ENCODE measurements at regions not wholly inside any gene's neighbourhood (a gene's known extent, or its start where the extent isn't known, plus 50 kb on each side); places are given as distances from the start of the nearest gene placed in this dataset.

- TF ChIP-seq CTCF (conservative IDR thresholded peaks at IDR 0.05; ENCODE audit: low read depth, low read length), result no peak
- no peak overlapping the region for H3K4me3 ChIP-seq (ENCODE audit: low read length)
- peak; percentile 86 for DNase-seq (ENCODE audit: low read depth)
These were observed 211.5 kb downstream of the SEC61B start for GRCh38 chr9:99433555-99433954.

GRCh38 chr9:99436616-99437015 is 214.5 kb downstream of the SEC61B start:
- no peak overlapping the region for H3K4me3 ChIP-seq (ENCODE audit: low read length)
- no peak for DNase-seq (ENCODE audit: low read depth)
- no peak for TF ChIP-seq CTCF (conservative IDR thresholded peaks at IDR 0.05; ENCODE audit: low read depth, low read length)

DNA sequence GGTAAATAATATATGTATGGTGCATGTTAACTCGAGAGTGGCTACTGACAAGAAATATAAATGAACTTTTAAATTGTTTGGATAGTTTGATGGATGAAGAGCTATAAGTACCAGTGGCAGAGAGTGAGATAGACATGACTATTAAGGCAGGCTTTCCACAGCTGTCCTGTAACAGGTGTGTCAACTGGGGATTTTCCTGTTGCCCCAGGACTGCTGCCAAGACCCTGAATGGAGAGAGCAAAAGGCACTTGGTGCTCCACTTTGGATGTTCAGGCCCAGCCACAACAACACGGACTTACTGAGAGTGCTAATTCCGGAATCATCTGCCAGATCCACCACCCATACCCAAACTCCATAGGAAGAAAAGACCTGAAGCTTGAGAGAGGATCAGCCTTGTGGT is 215.1 kb downstream of the SEC61B start:
- no peak overlapping the region for H3K4me3 ChIP-seq (ENCODE audit: low read length)
- no peak for DNase-seq (ENCODE audit: low read depth)
- TF ChIP-seq CTCF (conservative IDR thresholded peaks at IDR 0.05; ENCODE audit: low read depth, low read length), result no peak

DNA sequence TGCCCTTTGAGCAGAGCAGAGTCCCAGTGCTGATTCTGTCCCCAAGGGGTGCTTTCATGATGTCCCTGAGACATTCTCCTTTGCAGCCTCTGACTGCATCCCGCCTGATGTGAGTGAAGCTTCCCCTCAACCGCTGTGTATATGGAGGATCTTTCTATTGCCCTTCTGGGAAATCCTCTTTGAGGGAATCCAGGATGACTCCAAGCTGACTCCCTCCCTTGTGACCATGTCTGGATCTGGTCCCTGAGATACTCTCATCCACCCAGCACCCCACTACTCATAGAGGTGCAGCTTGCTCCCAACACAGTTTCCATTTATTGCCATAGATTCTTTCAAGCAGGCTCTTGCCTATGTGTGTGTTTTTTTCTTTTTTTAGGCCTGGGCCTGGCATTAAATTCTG is 216.5 kb downstream of the SEC61B start:
- no peak for TF ChIP-seq CTCF (conservative IDR thresholded peaks at IDR 0.05; ENCODE audit: low read depth, low read length)
- DNase-seq (ENCODE audit: low read depth), result no peak
- H3K4me3 ChIP-seq (ENCODE audit: low read length), result no peak overlapping the region

DNA sequence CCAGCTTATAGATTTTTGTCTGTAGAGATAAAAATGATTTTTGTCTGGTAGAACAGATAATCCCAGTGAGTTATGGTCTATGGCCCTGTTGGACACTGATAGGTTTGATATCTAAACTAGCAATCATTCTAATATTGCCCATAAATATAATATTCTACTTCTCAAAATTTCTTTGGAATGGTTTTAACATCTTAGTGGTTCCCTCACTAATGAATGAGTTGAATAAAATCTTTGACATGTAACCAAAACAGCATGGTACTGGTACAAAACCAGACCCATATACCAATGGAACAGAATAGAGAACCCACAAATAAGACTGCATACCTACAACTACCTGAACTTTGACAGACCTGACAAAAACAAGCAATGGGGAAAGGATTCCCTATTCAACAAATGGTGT is 219.7 kb downstream of the SEC61B start:
- TF ChIP-seq CTCF (conservative IDR thresholded peaks at IDR 0.05; ENCODE audit: low read depth, low read length), result no peak
- no peak overlapping the region for H3K4me3 ChIP-seq (ENCODE audit: low read length)
- no peak for DNase-seq (ENCODE audit: low read depth)

GRCh38 chr9:99445371-99445891 is 223.3 kb downstream of the SEC61B start:
- no peak overlapping the region for H3K4me3 ChIP-seq (ENCODE audit: low read length)
- no peak for DNase-seq (ENCODE audit: low read depth)

More at GRCh38 chr9:99445371-99445891, 223.3 kb downstream of the SEC61B start:
- no peak for TF ChIP-seq CTCF (conservative IDR thresholded peaks at IDR 0.05; ENCODE audit: low read depth, low read length)
